Endothelial cell of umbilical vein (primary cell): ENCODE measurements at regions not wholly inside any gene's neighbourhood (a gene's known extent, or its start where the extent isn't known, plus 50 kb on each side); places are given as distances from the start of the nearest gene placed in this dataset.

Experiments used
- BruUV-seq: library from RNA; stranded (reverse); fragments of 400-500 nt; replicated peaks from 2 replicates; lab custom pipeline; 2021; lab: Mats Ljungman, UMichigan
- CTCF ChIA-PET: fragments of 300-600, 350-600 bp; sonication (Branson Sonifier 250); formaldehyde crosslinking; loops from one replicate; lab custom pipeline; 2021; ENCODE audit warnings: antibody characterized with exemption, inconsistent platforms; lab: Charles Lee
- POLR2A ChIA-PET: fragments of 300-600, 350-600 bp; sonication (Branson Sonifier 250); formaldehyde crosslinking; loops from one replicate; lab custom pipeline; 2021; ENCODE audit warnings: antibody characterized with exemption, inconsistent platforms; lab: Charles Lee
- DNase-seq: peaks from one replicate; pipeline ENCODE4 v3.0.0-alpha.2; 2011; ENCODE audit warnings: low read depth, low spot score
- FAIRE-seq: peaks from 2 replicates; lab custom pipeline; 2011; peaks lifted over from hg19 to GRCh38; lab: Jason Lieb, UNC
- H2AFZ ChIP-seq: 2 replicates; pipeline ENCODE4 v1.6.0; 2012; ENCODE audit warnings: low read depth, low read length, control low read depth, inconsistent platforms
- H3K27ac ChIP-seq: 2 replicates; pipeline ENCODE4 v1.5.1; 2011; ENCODE audit warnings: low read depth, mild to moderate bottlenecking, control low read depth, low read length, moderate library complexity; ENCODE audit not compliant: insufficient read depth
- H3K27me3 ChIP-seq, 2 experiments: 2 replicates each; pipeline versions ENCODE4 v1.6.0 to v1.6.1; 2011; ENCODE audit warnings: low read length in 2 of 2, mixed read lengths in 1 of 2; ENCODE audit not compliant: control insufficient read depth in 2 of 2, insufficient read depth in 2 of 2
- H3K36me3 ChIP-seq, 2 experiments: 2 replicates in 1 of 2; 3 replicates in 1 of 2; pipeline ENCODE4 v1.5.1; 2011; ENCODE audit warnings: low read length in 2 of 2, mild to moderate bottlenecking in 1 of 2, moderate library complexity in 1 of 2; ENCODE audit not compliant: control insufficient read depth in 2 of 2, insufficient read depth in 2 of 2; ENCODE audit errors: extremely low read depth in 1 of 2
- H3K4me1 ChIP-seq: 3 replicates; pipeline ENCODE4 v1.5.1; 2011; ENCODE audit warnings: mild to moderate bottlenecking, low read length; ENCODE audit not compliant: control insufficient read depth, insufficient read depth; ENCODE audit errors: extremely low read depth
- H3K4me2 ChIP-seq: 2 replicates; pipeline ENCODE4 v1.6.1; 2011; ENCODE audit warnings: low read length, control low read depth, mixed read lengths; ENCODE audit not compliant: insufficient read depth
- H3K4me3 ChIP-seq, 3 experiments: fragments of 200-600 bp in 1 of 3; sonication (generic), shearing (Covaris generic) in 1 of 3; replicated peaks in 1 of 3; 2 replicates each; pipeline ENCODE4 v1.5.1; 2011 to 2016; ENCODE audit warnings: control low read depth in 3 of 3, low read length in 3 of 3, mild to moderate bottlenecking in 2 of 3, inconsistent platforms in 1 of 3, low read depth in 1 of 3, moderate library complexity in 1 of 3; ENCODE audit not compliant: insufficient read depth in 1 of 3
- H3K79me2 ChIP-seq: 2 replicates; pipeline ENCODE4 v1.6.0; 2012; ENCODE audit warnings: low read length, inconsistent platforms; ENCODE audit not compliant: control insufficient read depth, insufficient read depth
- H3K9ac ChIP-seq: replicated peaks from 2 replicates; pipeline ENCODE3; 2011; ENCODE audit warnings: low read length, control low read depth; ENCODE audit not compliant: insufficient read depth; ENCODE audit errors: extremely low read depth
- H3K9me1 ChIP-seq: replicated peaks from 3 replicates; pipeline ENCODE4 v1.6.0; 2011; ENCODE audit warnings: mild to moderate bottlenecking, low read length; ENCODE audit not compliant: control insufficient read depth, insufficient read depth; ENCODE audit errors: extremely low read depth
- H3K9me3 ChIP-seq: replicated peaks from 2 replicates; pipeline ENCODE4 v1.5.1; 2012; ENCODE audit warnings: low read length, inconsistent platforms; ENCODE audit not compliant: control insufficient read depth, insufficient read depth
- H4K20me1 ChIP-seq: replicated peaks from 2 replicates; pipeline ENCODE3; 2011; ENCODE audit warnings: mild to moderate bottlenecking, low read length; ENCODE audit not compliant: control insufficient read depth, insufficient read depth; ENCODE audit errors: extremely low read depth
- CTCF ChIP-seq, 2 donors: IDR thresholded peaks; 1 replicate in 1 of 2; 2 replicates in 1 of 2; pipeline ENCODE4 v1.5.1; 2011; ENCODE audit warnings: low read length in 2 of 2, mild to moderate bottlenecking in 2 of 2, moderate library complexity in 2 of 2, control low read depth in 1 of 2, inconsistent platforms in 1 of 2, low read depth in 1 of 2; ENCODE audit not compliant: insufficient read depth in 1 of 2; ENCODE audit errors: extremely low read depth in 1 of 2
- EZH2 ChIP-seq: IDR thresholded peaks from 2 replicates; pipeline ENCODE4 v1.6.1; 2012; ENCODE audit warnings: borderline replicate concordance, low read depth, mild to moderate bottlenecking, moderate library complexity, low read length, inconsistent platforms; ENCODE audit not compliant: severe bottlenecking
- FOS ChIP-seq: IDR thresholded peaks from 2 replicates; pipeline ENCODE4 v1.6.1; 2011; ENCODE audit warnings: mild to moderate bottlenecking, low read length, moderate library complexity, borderline replicate concordance; ENCODE audit not compliant: insufficient read depth
- GATA2 ChIP-seq: IDR thresholded peaks from 2 replicates; pipeline ENCODE4 v1.7.0; 2011; ENCODE audit warnings: low read depth, mild to moderate bottlenecking, moderate library complexity, mixed read lengths, low read length; ENCODE audit not compliant: insufficient read length, insufficient read depth
- JUN ChIP-seq: IDR thresholded peaks from 2 replicates; pipeline ENCODE4 v1.6.1; 2011; ENCODE audit warnings: borderline replicate concordance, low read depth; ENCODE audit not compliant: insufficient read length, insufficient read depth
- MAX ChIP-seq: IDR thresholded peaks from 2 replicates; pipeline ENCODE4 v1.6.1; 2011; ENCODE audit not compliant: insufficient read depth, insufficient read length
- MYC ChIP-seq: IDR thresholded peaks from one replicate; pipeline ENCODE4 v1.6.1; 2011; ENCODE audit warnings: mild to moderate bottlenecking, low read depth, low read length
- POLR2A ChIP-seq: IDR thresholded peaks from 2 replicates; pipeline ENCODE4 v1.6.1; 2012; ENCODE audit warnings: low read depth, mild to moderate bottlenecking, control low read depth, low read length
- POLR2AphosphoS5 ChIP-seq: IDR thresholded peaks from 2 replicates; pipeline ENCODE4 v1.6.1; 2012; ENCODE audit warnings: low read depth, mild to moderate bottlenecking, control low read depth, low read length, moderate library complexity; ENCODE audit not compliant: insufficient read depth
- dilution Hi-C: fragments of 300-500 bp; cut with MboI; formaldehyde crosslinking; loops from one replicate; pipeline ENCODE4 v1.15.0; 2019; ENCODE audit warnings: low sequenced_read_pairs; ENCODE audit not compliant: extremely low pct_ligation_motif_present
- intact Hi-C: fragments of 100-400 bp; cut with micrococcal nuclease; formaldehyde crosslinking; loops from one replicate; pipeline ENCODE4 v1.10.0; 2022

DNA sequence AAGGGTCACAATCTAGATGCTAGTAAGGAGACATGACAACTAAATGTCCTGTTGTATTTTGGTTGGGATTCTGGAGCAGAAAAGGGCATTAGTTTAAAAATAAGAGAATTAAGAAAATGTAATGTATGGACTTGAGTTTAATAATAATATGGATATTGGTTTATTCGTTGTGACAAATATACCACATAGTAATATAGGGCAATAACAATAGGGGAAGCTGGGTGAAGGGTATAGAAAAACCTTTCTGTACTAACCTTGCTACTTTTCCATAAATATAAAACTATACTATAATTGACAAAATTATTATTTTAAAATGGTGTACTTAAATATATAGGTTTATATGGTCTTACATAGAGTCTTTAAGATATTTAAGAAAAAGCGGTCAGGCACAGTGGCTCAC is 558.9 kb downstream of the PTPRC start:
- Histone ChIP-seq H3K27me3 (no peaks in the 10 kb centered on the region), H3K4me2 (no peak overlapping the region), H4K20me1 (no peaks in the 10 kb centered on the region), H3K4me1 (no peaks in the 10 kb centered on the region), H3K27ac (no peak overlapping the region), H3K9ac (no peak overlapping the region), H3K79me2 (no peaks in the 10 kb centered on the region), H3K9me1 (no peaks in the 10 kb centered on the region), H3K36me3 (no peaks in the 10 kb centered on the region), H3K9me3 (no peaks in the 10 kb centered on the region), H3K4me3 (no peak overlapping the region), H2AFZ (no peak overlapping the region)
- ChIA-PET POLR2A (no interaction called here), CTCF (no interaction called here)
- dilution Hi-C loops = no loop called here
- TF ChIP-seq POLR2AphosphoS5 (no peak), MYC (no peak), MAX (no peak), EZH2 (no peak), POLR2A (no peak), JUN (no peak), CTCF (IDR thresholded peaks at IDR 0.05; ENCODE audit: extremely low read depth in 1 of 2, insufficient read depth in 1 of 2, low read depth in 1 of 2, low read length in 2 of 2) (no peak), FOS (no peak), GATA2 (no peak)
- DNase-seq = no peak
- BruUV-seq = no TSS peak
- intact Hi-C loops = no loop called here
- FAIRE-seq = no peak
